IMR-90 (cell line): ENCODE measurements at regions not wholly inside any gene's neighbourhood (a gene's known extent, or its start where the extent isn't known, plus 50 kb on each side); places are given as distances from the start of the nearest gene placed in this dataset.

ENCODE experiments used
- ATAC-seq: fragments of 200-7000 bp; cut with Tn5 transposase; 2 replicates; pipeline ENCODE4 v1.9.1; 2020; ENCODE audit warnings: low read depth, mild to moderate bottlenecking, moderate library complexity
- BruUV-seq: library from RNA; stranded (reverse); fragments of 400-500 nt; replicated peaks from 2 replicates; lab custom pipeline; 2021; lab: Mats Ljungman, UMichigan
- CTCF ChIA-PET: fragments of 300-600 bp; formaldehyde crosslinking; extraction: SDS; loops from one replicate; lab custom pipeline; 2021; ENCODE audit warnings: antibody characterized with exemption; lab: Yijun Ruan, JAX
- POLR2A ChIA-PET: fragments of 300-600 bp; sonication (Branson Sonifier 250); formaldehyde crosslinking; loops from one replicate; lab custom pipeline; 2022; ENCODE audit warnings: antibody characterized with exemption; ENCODE audit not compliant: unreplicated experiment; lab: Charles Lee
- DNase-seq: peaks from one replicate; pipeline ENCODE4 v3.0.0; 2013
- H2AFZ ChIP-seq: replicated peaks from 2 replicates; pipeline ENCODE3; 2013; ENCODE audit warnings: low read length, mild to moderate bottlenecking; ENCODE audit not compliant: poor library complexity
- H2AK5ac ChIP-seq: 2 replicates; pipeline ENCODE4 v1.6.1; 2013; ENCODE audit warnings: low read depth, low read length, inconsistent platforms
- H2AK9ac ChIP-seq: replicated peaks from 2 replicates; pipeline ENCODE3; 2013; ENCODE audit warnings: mild to moderate bottlenecking, low read depth, low read length, moderate library complexity; ENCODE audit not compliant: poor library complexity
- H2BK120ac ChIP-seq: 2 replicates; pipeline ENCODE4 v1.6.1; 2013; ENCODE audit warnings: low read depth, low read length, inconsistent platforms
- H2BK15ac ChIP-seq: 3 replicates; pipeline ENCODE4 v1.6.1; 2013; ENCODE audit warnings: low read depth, low read length, inconsistent platforms
- H2BK20ac ChIP-seq: 2 replicates; pipeline ENCODE4 v1.6.1; 2013; ENCODE audit warnings: low read depth, mild to moderate bottlenecking, inconsistent platforms, low read length, moderate library complexity
- H2BK5ac ChIP-seq: 2 replicates; pipeline ENCODE4 v1.6.1; 2013; ENCODE audit warnings: mild to moderate bottlenecking, low read depth, low read length, inconsistent platforms; ENCODE audit not compliant: poor library complexity, severe bottlenecking
- H3K14ac ChIP-seq: replicated peaks from 2 replicates; pipeline ENCODE4 v1.6.1; 2013; ENCODE audit warnings: low read depth, low read length, inconsistent platforms
- H3K18ac ChIP-seq: 2 replicates; pipeline ENCODE4 v1.6.1; 2013; ENCODE audit warnings: low read depth, low read length, control low read depth
- H3K23ac ChIP-seq: 2 replicates; pipeline ENCODE4 v1.6.1; 2013; ENCODE audit warnings: low read depth, low read length, inconsistent platforms
- H3K27ac ChIP-seq: 2 replicates; pipeline ENCODE4 v1.5.1; 2013; ENCODE audit warnings: mild to moderate bottlenecking, control low read depth, low read length; ENCODE audit not compliant: insufficient read depth
- H3K27me3 ChIP-seq: 2 replicates; pipeline ENCODE4 v1.6.1; 2013; ENCODE audit warnings: low read length; ENCODE audit not compliant: control insufficient read depth, insufficient read depth
- H3K36me3 ChIP-seq: 2 replicates; pipeline ENCODE4 v1.6.1; 2013; ENCODE audit warnings: low read length, mixed read lengths; ENCODE audit not compliant: control insufficient read depth, insufficient read depth
- H3K4ac ChIP-seq: 2 replicates; pipeline ENCODE4 v1.6.1; 2013; ENCODE audit warnings: low read depth, low read length, inconsistent platforms
- H3K4me1 ChIP-seq: 2 replicates; pipeline ENCODE4 v1.6.1; 2013; ENCODE audit warnings: low read length, mixed read lengths; ENCODE audit not compliant: control insufficient read depth, insufficient read depth
- H3K4me2 ChIP-seq: 2 replicates; pipeline ENCODE4 v1.6.1; 2013; ENCODE audit warnings: low read depth, mild to moderate bottlenecking, control low read depth, low read length, moderate library complexity
- H3K4me3 ChIP-seq: 2 replicates; pipeline ENCODE4 v1.5.1; 2013; ENCODE audit warnings: low read depth, mild to moderate bottlenecking, control low read depth, low read length, moderate library complexity; ENCODE audit not compliant: insufficient read depth
- H3K56ac ChIP-seq: 2 replicates; pipeline ENCODE4 v1.6.1; 2013; ENCODE audit warnings: low read length, inconsistent platforms; ENCODE audit not compliant: insufficient read depth; ENCODE audit errors: extremely low read depth
- H3K79me1 ChIP-seq, 2 experiments: 2 replicates each; pipeline ENCODE4 v1.6.1; 2013; ENCODE audit warnings: low read length in 2 of 2, inconsistent platforms in 1 of 2, low read depth in 1 of 2
- H3K9ac ChIP-seq: 2 replicates; pipeline ENCODE4 v1.6.1; 2013; ENCODE audit warnings: low read depth, low read length, control low read depth
- H3K9me1 ChIP-seq: 2 replicates; pipeline ENCODE4 v1.6.1; 2013; ENCODE audit warnings: low read length, inconsistent platforms; ENCODE audit not compliant: insufficient read depth
- H3K9me3 ChIP-seq: 2 replicates; pipeline ENCODE4 v1.6.1; 2013; ENCODE audit warnings: low read length; ENCODE audit not compliant: control insufficient read depth, insufficient read depth
- H4K20me1 ChIP-seq: 2 replicates; pipeline ENCODE4 v1.6.1; 2013; ENCODE audit warnings: low read length, inconsistent platforms; ENCODE audit not compliant: insufficient read depth
- H4K5ac ChIP-seq: 2 replicates; pipeline ENCODE4 v1.6.1; 2013; ENCODE audit warnings: mild to moderate bottlenecking, low read depth, low read length, control low read depth
- H4K8ac ChIP-seq, 2 experiments: 2 replicates each; pipeline ENCODE4 v1.6.1; 2013; ENCODE audit warnings: low read depth in 2 of 2, low read length in 2 of 2, control low read depth in 1 of 2, inconsistent platforms in 1 of 2
- H4K91ac ChIP-seq: 2 replicates; pipeline ENCODE4 v1.6.1; 2013; ENCODE audit warnings: low read depth, low read length, inconsistent platforms; ENCODE audit not compliant: insufficient read depth
- BHLHE40 ChIP-seq: fragments of 150-350 bp; IDR thresholded peaks from 2 replicates; pipeline ENCODE4 v1.6.1; 2016; ENCODE audit warnings: mild to moderate bottlenecking, low read depth, low read length
- CEBPB ChIP-seq: IDR thresholded peaks from 2 replicates; pipeline ENCODE4 v1.6.1; 2012; ENCODE audit warnings: low read depth, low read length, improper control_type of control experiment
- CHD1 ChIP-seq: IDR thresholded peaks from 2 replicates; pipeline ENCODE4 v1.6.1; 2012; ENCODE audit warnings: low read depth, low read length, improper control_type of control experiment
- MAFK ChIP-seq: IDR thresholded peaks from 2 replicates; pipeline ENCODE4 v1.6.1; 2012; ENCODE audit warnings: low read depth, low read length, improper control_type of control experiment
- MAZ ChIP-seq: IDR thresholded peaks from 2 replicates; pipeline ENCODE4 v1.6.1; 2012; ENCODE audit warnings: low read depth, mild to moderate bottlenecking, low read length, improper control_type of control experiment, moderate library complexity, borderline replicate concordance
- NFE2L2 ChIP-seq: fragments of 150-350 bp; IDR thresholded peaks from 2 replicates; pipeline ENCODE4 v1.6.1; 2016; ENCODE audit warnings: low read depth, mild to moderate bottlenecking, low read length
- POLR2A ChIP-seq: IDR thresholded peaks from 2 replicates; pipeline ENCODE4 v1.6.1; 2012; ENCODE audit warnings: mild to moderate bottlenecking, low read depth, low read length
- RAD21 ChIP-seq: IDR thresholded peaks from 2 replicates; pipeline ENCODE4 v1.6.1; 2012; ENCODE audit warnings: low read length, improper control_type of control experiment
- RCOR1 ChIP-seq: IDR thresholded peaks from 2 replicates; pipeline ENCODE4 v1.6.1; 2012; ENCODE audit warnings: mild to moderate bottlenecking, low read length, improper control_type of control experiment; ENCODE audit not compliant: insufficient replicate concordance
- SMC3 ChIP-seq: fragments of 150-350 bp; IDR thresholded peaks from 2 replicates; pipeline ENCODE4 v1.6.1; 2016; ENCODE audit warnings: low read depth, mild to moderate bottlenecking, antibody characterized with exemption, low read length, moderate library complexity
- WGBS, 2 experiments: methylation state at CpG; one replicate each; pipeline versions ENCODE4 v1.1.5 to v1.1.7; 2013; ENCODE audit warnings: missing lambda C conversion rate in 2 of 2; ENCODE audit not compliant: insufficient read length in 1 of 2; ENCODE audit errors: extremely low coverage in 2 of 2; 5-methylcytosine and 5-hydroxymethylcytosine counted together
- dilution Hi-C: fragments of 300-500 bp; cut with HindIII; formaldehyde crosslinking; loops from one replicate; pipeline ENCODE4 v1.14.3; 2018; ENCODE audit warnings: low sequenced_read_pairs; ENCODE audit not compliant: unreplicated experiment
- in situ Hi-C: fragments of 300-500 bp; cut with MboI; formaldehyde crosslinking; loops from 3 replicates; pipeline ENCODE4 v1.14.3; 2019; ENCODE audit warnings: low sequenced_read_pairs, inconsistent platforms, mixed read lengths
- intact Hi-C: fragments of 100-400 bp; cut with micrococcal nuclease; formaldehyde crosslinking; loops from 2 replicates; pipeline ENCODE4 v1.10.0; 2022

DNA sequence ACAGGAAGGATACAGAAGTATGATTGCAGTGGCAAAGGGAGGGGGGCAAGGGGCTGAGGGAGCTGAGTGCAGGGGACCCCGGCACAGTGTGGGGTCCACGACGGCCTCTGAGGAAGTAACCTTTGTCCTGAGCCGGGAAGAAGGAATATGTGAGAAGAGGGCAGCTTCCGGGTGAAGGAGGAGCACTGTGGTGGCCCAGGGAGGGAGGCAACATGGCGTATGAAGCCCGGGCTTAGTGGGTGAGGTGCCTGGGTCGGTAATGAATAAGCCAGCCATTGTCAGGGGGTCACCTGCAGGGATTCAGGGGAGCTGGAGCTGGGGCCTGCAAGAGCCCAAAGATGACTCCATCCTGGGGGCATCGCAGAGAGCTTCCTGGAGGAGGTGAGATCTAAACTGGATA, 200.4 kb downstream of the FOXD2 start:
- 44% methylated on average over 8 of the region's 9 CpGs; no CpG with 5 or more reads in 1 of the 2 experiments for WGBS, 2 experiments
- no TSS peak for BruUV-seq
- in situ Hi-C loops = no loop called here

More for the DNA sequence above, 200.4 kb downstream of the FOXD2 start:
- Histone ChIP-seq H3K9ac (no peak overlapping the region), H4K20me1 (no peaks in the 10 kb centered on the region), H2BK15ac (no peak overlapping the region), H4K91ac (no peak overlapping the region), H3K4me2 (no peak overlapping the region), H3K79me1 (no peaks in the 10 kb centered on the region), H3K4me1 (no peaks in the 10 kb centered on the region), H3K27ac (no peak overlapping the region), H3K9me1 (no peaks in the 10 kb centered on the region), H3K27me3 (no peaks in the 10 kb centered on the region), H3K18ac (no peak overlapping the region), H3K36me3 (no peaks in the 10 kb centered on the region), H2BK20ac (no peak overlapping the region), H3K9me3 (no peaks in the 10 kb centered on the region), H4K8ac (no peak overlapping the region), H3K56ac (no peak overlapping the region), H4K5ac (no peak overlapping the region), H2AK9ac (no peak overlapping the region), H2BK5ac (no peak overlapping the region), H3K4me3 (no peak overlapping the region), H2AFZ (no peak overlapping the region), H2BK120ac (no peak overlapping the region), H3K4ac (no peak overlapping the region), H3K23ac (no peak overlapping the region), H3K14ac (no peak overlapping the region), H2AK5ac (no peak overlapping the region)
- CTCF ChIA-PET = no interaction called here
- no peak for TF ChIP-seq MAFK
- TF ChIP-seq RCOR1 = no peak
- no peak for TF ChIP-seq RAD21
- TF ChIP-seq SMC3 = no peak
- TF ChIP-seq NFE2L2 = no peak
- TF ChIP-seq POLR2A = no peak
- TF ChIP-seq CEBPB = no peak
- no peak for TF ChIP-seq MAZ
- TF ChIP-seq BHLHE40 = no peak
- TF ChIP-seq CHD1 = no peak
- DNase-seq (no peak), ATAC-seq (no peak)
- POLR2A ChIA-PET = no interaction called here
- intact Hi-C loops (no loop called here), dilution Hi-C loops (no loop called here)
